Activated effector memory CD4-positive, alpha-beta T cell treated with Interleukin-2 at 50 U/mL for 16 hours (primary cell): ENCODE measurements at regions not wholly inside any gene's neighbourhood (a gene's known extent, or its start where the extent isn't known, plus 50 kb on each side); places are given as distances from the start of the nearest gene placed in this dataset.
"Not testable (repeated sequence)": the region's sequence is repeated elsewhere in the genome, so short reads cannot be mapped to it uniquely, and the experiment has no call there.

Experiments used
- DNase-seq: peaks from one replicate; pipeline ENCODE4 v3.0.0-alpha.2; 2020

- DNase-seq, result not testable (repeated sequence)
Measured at GRCh38 chr4:12431259-12431658, 1002.6 kb upstream of the HS3ST1 start.

GRCh38 chr4:12421364-12421763, 992.7 kb upstream of the HS3ST1 start:
- DNase-seq, result no peak

GRCh38 chr4:12416755-12417154, 988.1 kb upstream of the HS3ST1 start:
- no peak for DNase-seq

GRCh38 chr4:12414181-12414812, 985.6 kb upstream of the HS3ST1 start:
- DNase-seq, result no peak

- DNase-seq, result no peak
Measured at GRCh38 chr4:12411072-12411471, 982.4 kb upstream of the HS3ST1 start.

- DNase-seq, result no peak
Measured at GRCh38 chr4:12409507-12410190, 981.0 kb upstream of the HS3ST1 start.

GRCh38 chr4:12408364-12408763, 979.7 kb upstream of the HS3ST1 start:
- no peak for DNase-seq

GRCh38 chr4:12403175-12403574, 974.5 kb upstream of the HS3ST1 start:
- DNase-seq, result no peak

GRCh38 chr4:12399781-12400180, 971.1 kb upstream of the HS3ST1 start:
- no peak for DNase-seq

GRCh38 chr4:12393631-12394262, 965.1 kb upstream of the HS3ST1 start:
- DNase-seq, result no peak

GRCh38 chr4:12389604-12390003, 960.9 kb upstream of the HS3ST1 start:
- no peak for DNase-seq

GRCh38 chr4:12382567-12382966, 953.9 kb upstream of the HS3ST1 start:
- DNase-seq, result no peak

GRCh38 chr4:12379191-12379590, 950.5 kb upstream of the HS3ST1 start:
- no peak for DNase-seq

- no peak for DNase-seq
Measured at GRCh38 chr4:12375805-12376204, 947.1 kb upstream of the HS3ST1 start.

GRCh38 chr4:12365869-12366268, 937.2 kb upstream of the HS3ST1 start:
- DNase-seq, result not testable (repeated sequence)

GRCh38 chr4:12360391-12360790, 931.7 kb upstream of the HS3ST1 start:
- DNase-seq, result no peak

GRCh38 chr4:12359420-12359819, 930.7 kb upstream of the HS3ST1 start:
- DNase-seq, result no peak

GRCh38 chr4:12333083-12333482, 904.4 kb upstream of the HS3ST1 start:
- DNase-seq, result not testable (repeated sequence)

- DNase-seq, result no peak
Measured at GRCh38 chr4:12324965-12325364, 896.3 kb upstream of the HS3ST1 start.

- DNase-seq, result no peak
Measured at GRCh38 chr4:12319765-12320164, 891.1 kb upstream of the HS3ST1 start.

GRCh38 chr4:12304905-12305304, 876.2 kb upstream of the HS3ST1 start:
- DNase-seq, result no peak

- DNase-seq, result no peak
Measured at GRCh38 chr4:12296366-12296765, 867.7 kb upstream of the HS3ST1 start.

- no peak for DNase-seq
Measured at GRCh38 chr4:12293906-12294525, 865.3 kb upstream of the HS3ST1 start.

- no peak for DNase-seq
Measured at GRCh38 chr4:12286351-12286750, 857.7 kb upstream of the HS3ST1 start.
